Lower lobe of right lung (tissue), 2 donors: ENCODE measurements at regions not wholly inside any gene's neighbourhood (a gene's known extent, or its start where the extent isn't known, plus 50 kb on each side); places are given as distances from the start of the nearest gene placed in this dataset.

ENCODE experiments used
- ATAC-seq, 2 donors: fragments of 200-7000 bp; cut with Tn5 transposase; one replicate each; pipeline ENCODE4 v1.9.1; 2020 to 2022; ENCODE audit warnings: mild to moderate bottlenecking in 2 of 2, moderate library complexity in 2 of 2
- DNase-seq: peaks from one replicate; pipeline ENCODE4 v3.0.0-alpha.2; 2020
- H3K27ac ChIP-seq: fragments of 200-600 bp; one replicate; pipeline ENCODE4 v1.8.0; 2022
- H3K27me3 ChIP-seq: fragments of 200-600 bp; one replicate; pipeline ENCODE4 v1.8.0; 2022; ENCODE audit warnings: low read depth
- H3K36me3 ChIP-seq: fragments of 200-600 bp; one replicate; pipeline ENCODE4 v1.8.0; 2022; ENCODE audit warnings: mild to moderate bottlenecking
- H3K4me1 ChIP-seq: fragments of 200-600 bp; one replicate; pipeline ENCODE4 v1.8.0; 2022
- H3K4me3 ChIP-seq: fragments of 200-600 bp; one replicate; pipeline ENCODE4 v1.8.0; 2022; ENCODE audit warnings: mild to moderate bottlenecking
- H3K9me3 ChIP-seq: fragments of 200-600 bp; one replicate; pipeline ENCODE4 v1.8.0; 2022
- CTCF ChIP-seq: fragments of 200-600 bp; IDR thresholded peaks from one replicate; pipeline ENCODE4 v1.8.0; 2022; ENCODE audit warnings: antibody characterized with exemption, mild to moderate bottlenecking
- intact Hi-C: fragments of 100-400 bp; cut with DNase I; formaldehyde crosslinking; loops from one replicate; pipeline ENCODE4 v1.11.0; 2022
- donor health status: DM: no; HTN: yes; CAD: no; lungs with severe emphysema.

- Histone ChIP-seq H3K4me1 (no peaks in the 10 kb centered on the region), H3K4me3 (no peak overlapping the region), H3K27me3 (no peaks in the 10 kb centered on the region), H3K36me3 (no peaks in the 10 kb centered on the region), H3K27ac (no peak overlapping the region), H3K9me3 (no peaks in the 10 kb centered on the region)
- ATAC-seq (no peak), DNase-seq (no peak)
- no peak for TF ChIP-seq CTCF
- intact Hi-C loops, result no loop called here
These were observed 304.9 kb upstream of the TCF21 start for GRCh38 chr6:133583907-133584427.

DNA sequence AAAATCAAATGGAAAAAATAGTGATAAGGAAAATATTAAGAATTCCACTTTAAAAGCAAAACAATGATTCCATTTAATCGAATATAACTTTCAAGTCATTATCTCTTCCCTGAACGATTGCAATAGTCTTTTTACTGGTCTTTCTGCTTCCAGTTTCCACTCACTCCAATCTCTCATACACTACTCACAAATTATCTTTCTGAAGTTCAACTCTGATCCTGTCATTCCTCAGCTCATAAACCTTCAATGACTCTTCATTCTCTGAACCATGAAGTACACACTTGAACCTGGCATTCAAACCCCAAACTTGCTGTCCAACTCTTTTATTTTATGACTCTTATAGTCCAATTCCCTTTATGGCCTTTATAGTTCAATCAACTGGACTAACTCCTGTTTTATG is 304.1 kb upstream of the TCF21 start:
- ATAC-seq (no peak), DNase-seq (no peak)
- Histone ChIP-seq H3K36me3 (no peaks in the 10 kb centered on the region), H3K4me1 (no peaks in the 10 kb centered on the region), H3K4me3 (no peak overlapping the region), H3K9me3 (no peaks in the 10 kb centered on the region), H3K27me3 (no peaks in the 10 kb centered on the region), H3K27ac (no peak overlapping the region)
- intact Hi-C loops, result no loop called here
- TF ChIP-seq CTCF, result no peak

- DNase-seq, result no peak
- ATAC-seq, result no peak
These were observed 302.9 kb upstream of the TCF21 start for GRCh38 chr6:133585978-133586377.

DNA sequence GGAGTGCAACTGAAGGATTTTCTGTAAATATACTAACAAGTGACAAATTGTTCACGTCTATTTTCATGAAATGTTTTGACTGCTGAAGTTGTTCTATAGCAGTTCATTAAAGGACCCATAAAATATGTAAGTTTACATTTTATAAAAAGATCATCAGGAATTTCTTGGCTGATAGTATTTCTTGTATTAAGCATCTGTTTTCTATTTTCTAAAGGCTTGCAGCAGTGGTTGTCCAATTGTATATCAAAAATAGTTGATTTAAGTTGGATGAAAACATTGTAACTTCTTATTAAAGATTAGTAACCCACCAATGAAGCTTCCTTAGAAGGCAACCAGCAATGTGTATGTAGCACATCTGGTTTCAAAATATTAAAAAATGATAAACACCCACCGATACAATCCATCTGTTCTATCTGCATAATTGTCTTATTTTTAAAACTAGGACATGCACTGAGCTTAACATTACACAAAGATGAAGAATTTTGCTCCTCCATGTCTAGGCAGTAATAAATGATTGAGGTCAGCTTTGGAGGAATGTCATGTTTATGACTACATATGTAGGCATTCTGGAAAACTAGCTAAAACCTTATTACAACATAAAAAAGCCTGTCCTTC is 301.3 kb upstream of the TCF21 start:
- H3K27ac ChIP-seq, result no peak overlapping the region
- no peak for ATAC-seq
- no peak for TF ChIP-seq CTCF

More at GRCh38 chr6:133585978-133586377, 302.9 kb upstream of the TCF21 start:
- intact Hi-C loops, result no loop called here
- H3K4me1 ChIP-seq, result no peaks in the 10 kb centered on the region
- no peak for TF ChIP-seq CTCF
- no peak overlapping the region for H3K4me3 ChIP-seq
- H3K27me3 ChIP-seq, result no peaks in the 10 kb centered on the region
- H3K9me3 ChIP-seq, result no peaks in the 10 kb centered on the region
- no peaks in the 10 kb centered on the region for H3K36me3 ChIP-seq
- H3K27ac ChIP-seq, result no peak overlapping the region

GRCh38 chr6:133590196-133590595 is 298.7 kb upstream of the TCF21 start:
- DNase-seq (no peak), ATAC-seq (no peak)
- H3K4me1 ChIP-seq, result no peaks in the 10 kb centered on the region
- H3K36me3 ChIP-seq, result no peaks in the 10 kb centered on the region
- H3K9me3 ChIP-seq, result no peaks in the 10 kb centered on the region
- H3K27me3 ChIP-seq, result no peaks in the 10 kb centered on the region
- no peak overlapping the region for H3K4me3 ChIP-seq
- intact Hi-C loops, result no loop called here
- no peak overlapping the region for H3K27ac ChIP-seq
- no peak for TF ChIP-seq CTCF

More for the DNA sequence above, 301.3 kb upstream of the TCF21 start:
- Histone ChIP-seq H3K4me1 (no peaks in the 10 kb centered on the region), H3K36me3 (no peaks in the 10 kb centered on the region), H3K9me3 (no peaks in the 10 kb centered on the region), H3K4me3 (no peak overlapping the region), H3K27me3 (no peaks in the 10 kb centered on the region)
- DNase-seq, result no peak
- intact Hi-C loops, result no loop called here
